ENCODE measurements at regions not wholly inside any gene's neighbourhood (a gene's known extent, or its start where the extent isn't known, plus 50 kb on each side); places are given as distances from the start of the nearest gene placed in this dataset.
A peak's percentile ranks its signal among the peaks of the same experiment; 100 is the strongest.

GRCh38 chr1:182175361-182175931, 113.9 kb upstream of the ZNF648 start:
- Histone ChIP-seq H3K4me1 (ENCODE audit: insufficient read depth, low read length) (peaks cover 12% of the 10 kb centered on the region; the same call in 1 of the 2 replicates), H4K20me1 (ENCODE audit: insufficient read depth, low read length) (no peaks in the 10 kb centered on the region), H3K79me2 (ENCODE audit: insufficient read depth, low read length) (no peaks in the 10 kb centered on the region), H3K36me3 (replicated peaks in 1 of 2; ENCODE audit: control insufficient read depth in 1 of 2, insufficient read depth in 2 of 2, low read length in 2 of 2) (no peaks in the 10 kb centered on the region), H3K9ac (ENCODE audit: insufficient read depth, low read depth, low read length) (no peak overlapping the region), H3K27ac (ENCODE audit: extremely low read length, insufficient read depth, low read length) (no peak overlapping the region), H3K9me3 (ENCODE audit: low read length) (no peaks in the 10 kb centered on the region), H3K4me3 (replicated peaks in 1 of 3; ENCODE audit: insufficient read depth in 1 of 3, low read depth in 2 of 3, low read length in 3 of 3) (no peak overlapping the region), H3K4me2 (ENCODE audit: low read depth, low read length) (no peak overlapping the region), H2AFZ (ENCODE audit: low read length) (no peak overlapping the region), H3K27me3 (ENCODE audit: control insufficient read depth in 1 of 2, insufficient read depth in 2 of 2, low read length in 2 of 2) (no peaks in the 10 kb centered on the region)
- DNase-seq (ENCODE audit: low spot score) (peak; percentile 63), ATAC-seq (peak; percentile 68; the same call in 2 of the 3 replicates), FAIRE-seq (no peak)
- intact Hi-C loops (cut with micrococcal nuclease; ENCODE audit: unreplicated experiment) (no loop called here), in situ Hi-C loops (cut with HindIII; ENCODE audit: extremely low pct_ligation_motif_present, low pct_unique_long_range_greater_than_20kb) (no loop called here)
- ChIA-PET CTCF (ENCODE audit: low intra/inter-chr PET ratio, low total read pairs) (no interaction called here), POLR2A (no interaction called here)
- no TSS peak for BruUV-seq (replicated peaks)
- WGBS (ENCODE audit: low lambda C conversion rate) = 55% methylated on average over 4 of the region's 4 CpGs
- TF ChIP-seq ZFAT (CRISPR knock-in tag; conservative IDR thresholded peaks at IDR 0.05) = no peak
- no peak for TF ChIP-seq MBD4 (IDR thresholded peaks at IDR 0.05; ENCODE audit: borderline replicate concordance, low read length)
- no peak for TF ChIP-seq FOXO4 (CRISPR knock-in tag; conservative IDR thresholded peaks at IDR 0.05)
- TF ChIP-seq ZNF639 (CRISPR knock-in tag; conservative IDR thresholded peaks at IDR 0.05) = no peak
- no peak for TF ChIP-seq ZNF484 (CRISPR knock-in tag; IDR thresholded peaks at IDR 0.05; ENCODE audit: borderline replicate concordance, low read depth)
- no peak for TF ChIP-seq SOX6 (IDR thresholded peaks at IDR 0.05)
- TF ChIP-seq SOX6 (CRISPR knock-in tag; IDR thresholded peaks at IDR 0.05) = peak; percentile 22; the same call in 1 of the 2 replicates
- TF ChIP-seq ZNF543 (CRISPR knock-in tag; IDR thresholded peaks at IDR 0.05) = no peak
- no peak for TF ChIP-seq ZNF772 (CRISPR knock-in tag; IDR thresholded peaks at IDR 0.05)
- TF ChIP-seq SKI (IDR thresholded peaks at IDR 0.05; ENCODE audit: partially characterized antibody) = no peak
- no peak for TF ChIP-seq FOXP1 (IDR thresholded peaks at IDR 0.05)
- TF ChIP-seq FOXP1 (CRISPR knock-in tag; IDR thresholded peaks at IDR 0.05) = no peak
- TF ChIP-seq ZSCAN12 (CRISPR knock-in tag; IDR thresholded peaks at IDR 0.05) = no peak
- TF ChIP-seq FOXA1 (IDR thresholded peaks at IDR 0.05) = no peak
- TF ChIP-seq FOXA1 (CRISPR knock-in tag; IDR thresholded peaks at IDR 0.05) = peak; percentile 60
- TF ChIP-seq ZBTB4 (CRISPR knock-in tag; IDR thresholded peaks at IDR 0.05; ENCODE audit: borderline replicate concordance) = no peak
- TF ChIP-seq CENPX (CRISPR knock-in tag; IDR thresholded peaks at IDR 0.05) = no peak
- peak; percentile 72 for TF ChIP-seq FOSL2 (CRISPR knock-in tag; IDR thresholded peaks at IDR 0.05)
- TF ChIP-seq HNRNPL (IDR thresholded peaks at IDR 0.05; ENCODE audit: low read depth, low read length) = no peak
- no peak for TF ChIP-seq GRHL1 (CRISPR knock-in tag; conservative IDR thresholded peaks at IDR 0.05)
